LoVo (cell line): ENCODE measurements at regions not wholly inside any gene's neighbourhood (a gene's known extent, or its start where the extent isn't known, plus 50 kb on each side); places are given as distances from the start of the nearest gene placed in this dataset.
A peak's percentile ranks its signal among the peaks of the same experiment; 100 is the strongest.

Source experiments
- DNase-seq: peaks from one replicate; pipeline ENCODE4 v3.0.0-alpha.2; 2016; ENCODE audit warnings: low spot score

DNA sequence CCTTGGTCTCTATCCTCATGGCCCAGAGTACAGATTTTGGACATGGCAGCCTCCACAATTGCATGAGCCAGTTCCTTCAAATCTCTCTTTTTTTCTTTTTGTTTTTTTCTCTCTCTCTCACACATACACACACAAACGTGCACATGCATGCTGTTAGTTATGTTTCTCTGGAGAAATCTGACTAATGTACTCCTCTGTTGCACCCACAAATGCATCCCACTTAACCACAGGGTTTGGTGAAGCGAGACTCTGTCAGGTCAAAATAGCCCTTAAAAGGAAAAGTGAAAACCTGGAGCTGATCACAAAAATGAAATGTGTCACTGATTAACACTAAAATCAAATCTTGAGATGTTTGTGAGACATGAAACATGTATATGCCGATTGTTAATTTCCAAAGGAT, 374.6 kb upstream of the ARGLU1 start:
- DNase-seq: no peak

GRCh38 chr13:106941779-106942178, 373.8 kb upstream of the ARGLU1 start:
- no peak for DNase-seq

- DNase-seq: no peak
Measured at GRCh38 chr13:106927421-106927820, 359.5 kb upstream of the ARGLU1 start.

DNA sequence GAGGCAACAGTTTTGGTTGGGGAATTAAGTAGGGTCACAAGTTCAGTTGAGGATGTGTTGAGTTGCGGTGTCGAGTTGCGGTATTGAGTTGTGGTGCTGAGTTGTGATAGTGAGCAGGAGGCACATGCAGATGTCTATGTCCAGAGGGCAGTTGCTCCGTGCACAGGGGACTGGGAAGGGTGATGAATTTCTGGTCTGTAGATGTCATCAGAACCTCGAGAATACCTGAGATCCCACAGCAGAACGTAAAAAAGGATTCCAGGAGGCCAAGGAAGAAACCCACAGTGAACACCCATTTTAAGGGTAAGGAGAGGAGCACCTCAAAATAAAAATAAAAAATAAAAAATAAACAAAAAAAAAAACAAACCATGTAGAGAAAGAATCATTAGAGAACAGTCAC, 354.4 kb upstream of the ARGLU1 start:
- DNase-seq: no peak

DNA sequence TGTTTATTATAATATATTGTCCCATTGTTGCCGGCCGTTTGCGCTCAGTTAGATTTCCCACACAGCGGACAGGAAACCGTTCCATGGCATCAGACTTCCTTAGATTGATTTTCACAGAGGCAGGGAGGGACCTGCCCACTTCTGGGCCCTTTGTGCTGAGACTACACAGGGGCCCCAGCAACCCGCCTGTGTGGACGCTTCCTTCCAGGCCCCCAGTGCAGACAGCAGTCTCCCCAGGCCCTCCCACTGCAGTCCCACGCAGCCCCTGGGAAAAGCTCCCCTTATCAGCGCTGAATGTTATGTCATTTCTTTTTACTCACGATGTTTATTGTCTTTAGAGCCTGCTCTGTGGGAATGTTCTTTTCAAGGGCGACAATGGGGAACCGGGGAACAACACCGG, 351.7 kb upstream of the ARGLU1 start:
- DNase-seq: no peak

GRCh38 chr13:106919133-106919532, 351.2 kb upstream of the ARGLU1 start:
- no peak for DNase-seq

GRCh38 chr13:106918557-106918860, 350.6 kb upstream of the ARGLU1 start:
- no peak for DNase-seq

GRCh38 chr13:106917673-106918556, 350.0 kb upstream of the ARGLU1 start:
- DNase-seq: peak; percentile 63

- no peak for DNase-seq
Measured at GRCh38 chr13:106917024-106917571, 349.2 kb upstream of the ARGLU1 start.

DNA sequence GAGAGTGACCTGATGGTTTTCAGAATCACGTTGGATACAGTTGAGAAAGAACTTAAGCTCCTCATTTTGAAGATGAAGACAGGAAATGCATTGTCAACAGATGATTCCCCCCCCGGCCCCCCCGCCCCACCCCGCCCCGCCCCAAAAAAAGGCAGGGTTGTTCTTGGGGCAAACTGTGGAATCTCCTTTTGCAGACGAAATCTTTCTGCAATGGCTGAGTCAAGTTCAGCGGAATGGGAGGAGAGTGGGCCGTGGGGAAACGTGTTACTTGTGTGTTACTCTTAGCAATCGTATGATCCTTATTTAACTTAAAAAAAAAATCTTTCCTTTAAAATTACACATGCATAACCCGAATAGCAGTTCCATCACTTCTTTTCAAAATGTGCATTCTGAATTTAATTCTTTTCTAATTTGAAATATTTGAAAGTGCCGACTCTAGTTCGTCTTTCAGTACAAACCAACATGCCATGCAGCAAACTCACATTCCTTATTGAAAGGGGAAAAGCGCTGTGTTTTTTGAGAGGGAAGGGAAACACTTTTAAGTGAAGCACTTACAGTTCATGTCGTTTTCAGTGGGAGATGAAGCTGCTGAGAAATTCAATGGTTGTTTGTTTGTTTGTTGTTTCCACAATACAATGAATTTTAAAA, 348.5 kb upstream of the ARGLU1 start:
- no peak for DNase-seq

DNA sequence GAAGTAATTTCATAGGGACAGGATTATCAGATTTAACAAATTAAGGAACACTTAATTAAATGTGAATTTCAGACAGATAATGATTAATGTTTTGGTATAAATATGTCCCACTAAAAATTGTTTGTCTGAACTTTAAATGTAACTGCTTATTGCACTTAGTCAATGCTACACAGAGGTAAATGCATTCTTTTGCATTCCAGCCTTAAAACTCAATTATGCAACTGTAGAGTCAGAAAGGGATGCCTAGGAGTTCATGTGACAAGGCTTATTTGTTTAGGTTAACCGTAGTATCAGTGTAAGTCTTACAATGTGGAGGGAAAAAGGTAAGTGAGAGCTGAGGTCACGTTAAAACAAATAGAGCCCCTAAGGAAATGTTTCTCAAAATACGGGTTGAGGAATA, 347.2 kb upstream of the ARGLU1 start:
- no peak for DNase-seq

DNA sequence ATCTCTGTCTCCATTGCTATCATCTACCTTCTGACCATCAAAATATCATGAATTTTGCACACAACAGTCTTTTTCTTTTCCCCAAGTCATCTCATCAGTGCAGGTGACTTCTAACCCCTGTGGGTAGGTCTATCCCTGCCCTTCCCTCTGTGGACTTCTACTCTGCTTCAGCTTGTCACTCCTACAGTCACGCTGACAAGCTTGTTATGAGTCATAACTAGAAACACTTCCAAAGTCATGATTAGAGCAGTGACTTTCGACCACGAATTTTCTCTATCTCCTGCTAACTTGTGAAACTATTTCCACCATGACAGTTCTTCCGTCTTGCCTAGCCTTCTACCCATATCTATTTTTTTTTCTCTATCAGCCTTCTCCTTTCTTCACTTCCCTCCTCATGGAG, 343.7 kb upstream of the ARGLU1 start:
- DNase-seq: no peak

- no peak for DNase-seq
Measured at GRCh38 chr13:106911020-106911419, 343.1 kb upstream of the ARGLU1 start.

GRCh38 chr13:106906426-106906996, 338.6 kb upstream of the ARGLU1 start:
- DNase-seq: no peak

GRCh38 chr13:106905380-106906162, 337.6 kb upstream of the ARGLU1 start:
- DNase-seq: no peak

DNA sequence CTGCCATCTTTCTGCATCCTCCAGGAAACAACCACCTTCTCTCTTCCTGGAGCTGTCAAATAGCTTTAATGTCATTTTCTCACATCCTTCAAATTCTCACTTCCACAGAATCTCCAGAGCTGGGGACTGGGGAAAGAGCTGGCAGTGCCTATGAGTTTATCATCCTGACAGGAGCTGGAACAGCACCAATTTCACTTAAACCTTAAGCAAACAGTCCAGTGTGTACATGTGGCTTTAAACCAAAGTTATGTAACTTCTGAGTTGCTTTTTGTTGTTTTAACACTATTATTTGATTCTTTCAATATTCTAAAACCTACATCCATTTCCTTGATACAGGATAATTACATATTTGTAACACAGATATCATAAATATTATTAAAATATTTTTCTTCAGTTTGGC, 331.5 kb upstream of the ARGLU1 start:
- no peak for DNase-seq

DNA sequence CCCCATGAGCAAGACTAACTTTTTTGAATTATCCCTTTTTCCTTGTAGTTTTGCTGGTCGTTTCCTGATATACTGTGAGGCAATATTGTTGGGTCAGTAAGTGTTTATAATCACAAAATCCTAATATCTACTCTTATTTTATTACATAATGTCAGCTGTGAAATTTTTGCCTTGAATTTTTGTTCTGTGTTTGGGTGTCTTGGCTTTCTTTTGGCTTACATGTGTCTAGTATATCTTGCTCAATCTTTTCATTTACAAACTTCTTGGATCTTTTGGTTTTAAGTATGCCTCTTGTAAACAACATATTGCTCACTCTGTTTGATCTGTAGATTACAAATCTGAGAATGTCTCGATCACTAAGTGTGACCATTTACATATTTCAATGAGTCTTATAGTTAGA, 330.3 kb upstream of the ARGLU1 start:
- no peak for DNase-seq

- DNase-seq: no peak
Measured at GRCh38 chr13:106888148-106888547, 320.2 kb upstream of the ARGLU1 start.

DNA sequence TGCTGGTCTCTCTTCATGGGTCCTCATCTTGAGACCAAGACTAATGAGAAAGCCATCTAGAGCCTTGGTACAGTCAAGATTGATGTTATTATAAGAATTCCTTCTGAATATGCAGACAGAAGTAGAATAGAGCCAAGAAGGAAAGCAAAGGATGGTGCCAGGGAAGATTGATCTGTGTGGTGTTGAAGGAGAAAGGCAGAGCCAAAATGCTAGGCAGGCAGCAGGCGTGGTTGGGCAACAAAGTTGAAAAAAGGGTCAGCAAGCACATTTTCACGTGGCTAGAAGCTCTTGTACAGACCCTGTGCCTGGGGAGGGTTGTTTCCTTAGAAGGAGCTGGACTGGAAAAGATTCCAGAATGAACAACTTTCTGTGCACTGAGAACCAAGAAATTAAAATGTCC, 319.7 kb upstream of the ARGLU1 start:
- no peak for DNase-seq

- no peak for DNase-seq
Measured at GRCh38 chr13:106883976-106884375, 316.0 kb upstream of the ARGLU1 start.

DNA sequence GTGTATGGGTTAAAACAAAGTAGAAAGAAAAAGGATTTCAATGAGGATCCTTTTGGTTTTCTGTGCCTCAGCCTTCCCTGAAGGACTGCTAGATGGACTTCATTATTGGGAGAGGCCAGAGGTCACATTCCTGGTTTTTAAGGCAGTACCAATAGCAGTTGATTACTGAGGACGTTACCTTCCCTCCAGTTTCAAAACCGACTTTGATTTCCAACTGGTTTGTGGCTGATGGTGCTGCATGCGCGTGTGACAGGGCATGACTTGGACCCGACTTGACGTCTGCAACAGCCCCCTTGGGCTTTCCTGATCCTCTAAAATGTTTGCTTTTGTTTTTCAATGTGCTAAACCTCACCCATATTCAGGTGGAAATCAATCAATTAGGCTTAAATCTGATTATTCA, 314.3 kb upstream of the ARGLU1 start:
- no peak for DNase-seq

GRCh38 chr13:106879806-106880205, 311.9 kb upstream of the ARGLU1 start:
- DNase-seq: no peak
